ENCODE measurements at regions not wholly inside any gene's neighbourhood (a gene's known extent, or its start where the extent isn't known, plus 50 kb on each side); places are given as distances from the start of the nearest gene placed in this dataset.

- no peak for TF ChIP-seq CTCF (IDR thresholded peaks at IDR 0.05)
- TF ChIP-seq EZH2 (IDR thresholded peaks at IDR 0.05; ENCODE audit: borderline replicate concordance, insufficient read depth, low read depth, low read length, poor library complexity, severe bottlenecking) = no peak
These were observed 62.2 kb upstream of the RUNX3 start for GRCh38 chr1:24992124-24992760.
